ENCODE measurements at regions not wholly inside any gene's neighbourhood (a gene's known extent, or its start where the extent isn't known, plus 50 kb on each side); places are given as distances from the start of the nearest gene placed in this dataset.
"Not testable (repeated sequence)": the region's sequence is repeated elsewhere in the genome, so short reads cannot be mapped to it uniquely, and the experiment has no call there.

GRCh38 chr9:38244971-38245370 lies 147.5 kb upstream of the ALDH1B1 start:
- Histone ChIP-seq H3K4me1 (ENCODE audit: low read length) (no peaks in the 10 kb centered on the region), H3K4me2 (ENCODE audit: low read length) (no peak overlapping the region), H3K9ac (ENCODE audit: low read length) (no peak overlapping the region), H3K27ac (ENCODE audit: low read length) (no peak overlapping the region), H3K79me2 (ENCODE audit: low read length) (no peaks in the 10 kb centered on the region), H3K4me3 (ENCODE audit: low read length) (no peak overlapping the region), H3K36me3 (replicated peaks; ENCODE audit: low read depth, low read length) (no peaks in the 10 kb centered on the region), H3K9me3 (ENCODE audit: insufficient read depth, low read length) (no peaks in the 10 kb centered on the region), H2AFZ (ENCODE audit: low read depth, low read length) (no peak overlapping the region), H4K20me1 (ENCODE audit: insufficient read depth, low read length) (no peaks in the 10 kb centered on the region), H3K27me3 (ENCODE audit: low read depth, low read length) (no peaks in the 10 kb centered on the region)
- TF ChIP-seq EZH2phosphoT487 (IDR thresholded peaks at IDR 0.05; ENCODE audit: low read depth) (no peak), CTCF (IDR thresholded peaks at IDR 0.05; ENCODE audit: low read depth, low read length) (no peak)

GRCh38 chr9:38243993-38244392 lies 148.5 kb upstream of the ALDH1B1 start:
- Histone ChIP-seq H2AFZ (ENCODE audit: low read depth, low read length) (no peak overlapping the region), H3K79me2 (ENCODE audit: low read length) (no peaks in the 10 kb centered on the region), H4K20me1 (ENCODE audit: insufficient read depth, low read length) (no peaks in the 10 kb centered on the region), H3K4me2 (ENCODE audit: low read length) (no peak overlapping the region), H3K36me3 (replicated peaks; ENCODE audit: low read depth, low read length) (no peaks in the 10 kb centered on the region), H3K4me1 (ENCODE audit: low read length) (no peaks in the 10 kb centered on the region), H3K4me3 (ENCODE audit: low read length) (no peak overlapping the region), H3K27ac (ENCODE audit: low read length) (no peak overlapping the region), H3K9me3 (ENCODE audit: insufficient read depth, low read length) (no peaks in the 10 kb centered on the region), H3K9ac (ENCODE audit: low read length) (no peak overlapping the region), H3K27me3 (ENCODE audit: low read depth, low read length) (no peaks in the 10 kb centered on the region)
- TF ChIP-seq CTCF (IDR thresholded peaks at IDR 0.05; ENCODE audit: low read depth, low read length): no peak
- TF ChIP-seq EZH2phosphoT487 (IDR thresholded peaks at IDR 0.05; ENCODE audit: low read depth): no peak

GRCh38 chr9:38242151-38242550 lies 150.4 kb upstream of the ALDH1B1 start:
- H3K9me3 ChIP-seq (ENCODE audit: insufficient read depth, low read length); H3K36me3 ChIP-seq (replicated peaks; ENCODE audit: low read depth, low read length); H3K4me1 ChIP-seq (ENCODE audit: low read length); H3K9ac ChIP-seq (ENCODE audit: low read length); H3K4me2 ChIP-seq (ENCODE audit: low read length); H3K79me2 ChIP-seq (ENCODE audit: low read length); H3K4me3 ChIP-seq (ENCODE audit: low read length); H3K27me3 ChIP-seq (ENCODE audit: low read depth, low read length); H2AFZ ChIP-seq (ENCODE audit: low read depth, low read length); H3K27ac ChIP-seq (ENCODE audit: low read length); H4K20me1 ChIP-seq (ENCODE audit: insufficient read depth, low read length): not testable (repeated sequence)

GRCh38 chr9:38240051-38240450 lies 152.5 kb upstream of the ALDH1B1 start:
- Histone ChIP-seq H2AFZ (ENCODE audit: low read depth, low read length) (no peak overlapping the region), H3K9ac (ENCODE audit: low read length) (no peak overlapping the region), H3K36me3 (replicated peaks; ENCODE audit: low read depth, low read length) (no peaks in the 10 kb centered on the region), H3K27ac (ENCODE audit: low read length) (no peak overlapping the region), H3K9me3 (ENCODE audit: insufficient read depth, low read length) (no peaks in the 10 kb centered on the region), H3K79me2 (ENCODE audit: low read length) (no peaks in the 10 kb centered on the region), H3K27me3 (ENCODE audit: low read depth, low read length) (no peaks in the 10 kb centered on the region), H3K4me3 (ENCODE audit: low read length) (no peak overlapping the region), H3K4me2 (ENCODE audit: low read length) (no peak overlapping the region), H4K20me1 (ENCODE audit: insufficient read depth, low read length) (no peaks in the 10 kb centered on the region), H3K4me1 (ENCODE audit: low read length) (no peaks in the 10 kb centered on the region)
- TF ChIP-seq CTCF (IDR thresholded peaks at IDR 0.05; ENCODE audit: low read depth, low read length) (no peak), EZH2phosphoT487 (IDR thresholded peaks at IDR 0.05; ENCODE audit: low read depth) (no peak)

- H3K27me3 ChIP-seq (ENCODE audit: low read depth, low read length): no peaks in the 10 kb centered on the region; the same call in 1 of the 2 replicates
- H4K20me1 ChIP-seq (ENCODE audit: insufficient read depth, low read length): no peaks in the 10 kb centered on the region
- H3K4me2 ChIP-seq (ENCODE audit: low read length): no peak overlapping the region
- H3K9me3 ChIP-seq (ENCODE audit: insufficient read depth, low read length): no peaks in the 10 kb centered on the region
- H3K4me3 ChIP-seq (ENCODE audit: low read length): no peak overlapping the region
- H3K9ac ChIP-seq (ENCODE audit: low read length): no peak overlapping the region
- no peak overlapping the region for H2AFZ ChIP-seq (ENCODE audit: low read depth, low read length)
- no peaks in the 10 kb centered on the region for H3K4me1 ChIP-seq (ENCODE audit: low read length)
- H3K27ac ChIP-seq (ENCODE audit: low read length): no peak overlapping the region
- no peaks in the 10 kb centered on the region for H3K36me3 ChIP-seq (replicated peaks; ENCODE audit: low read depth, low read length)
- no peaks in the 10 kb centered on the region for H3K79me2 ChIP-seq (ENCODE audit: low read length)
- TF ChIP-seq CTCF (IDR thresholded peaks at IDR 0.05; ENCODE audit: low read depth, low read length) (no peak), EZH2phosphoT487 (IDR thresholded peaks at IDR 0.05; ENCODE audit: low read depth) (no peak)
Observed at GRCh38 chr9:38235244-38235643, 157.3 kb upstream of the ALDH1B1 start.

All from OCI-LY3 (cell line).